PC-3 (cell line): ENCODE measurements at regions not wholly inside any gene's neighbourhood (a gene's known extent, or its start where the extent isn't known, plus 50 kb on each side); places are given as distances from the start of the nearest gene placed in this dataset.

Experiments
- ATAC-seq: fragments of 200-7000 bp; cut with Tn5 transposase; 2 replicates; pipeline ENCODE4 v1.9.1; 2020; ENCODE audit warnings: mild to moderate bottlenecking, moderate library complexity
- BruUV-seq: library from RNA; stranded (reverse); fragments of 400-500 nt; replicated peaks from 2 replicates; lab custom pipeline; 2021; lab: Mats Ljungman, UMichigan
- CTCF ChIA-PET: fragments of 300-600 bp; sonication (Branson Sonifier 250); formaldehyde crosslinking; loops from one replicate; lab custom pipeline; 2022; ENCODE audit warnings: antibody characterized with exemption; lab: Charles Lee
- POLR2A ChIA-PET: fragments of 300-600 bp; sonication (Branson Sonifier 250); formaldehyde crosslinking; loops from one replicate; lab custom pipeline; 2022; ENCODE audit warnings: antibody characterized with exemption; ENCODE audit not compliant: unreplicated experiment; lab: Charles Lee
- DNase-seq: peaks from one replicate; pipeline ENCODE4 v3.0.0-alpha.2; 2015
- H2AFZ ChIP-seq: fragments of 300-600 bp; sonication (generic); 2 replicates; pipeline ENCODE4 v1.6.0; 2016; ENCODE audit warnings: antibody characterized with exemption, low read length
- H3F3A ChIP-seq: fragments of 300-600 bp; sonication (generic); one replicate; pipeline ENCODE4 v1.6.0; 2017; ENCODE audit warnings: antibody characterized with exemption, low read length, control low read depth, mild to moderate bottlenecking; ENCODE audit not compliant: unreplicated experiment
- H3K27ac ChIP-seq: fragments of 300-600 bp; sonication (generic); 2 replicates; pipeline ENCODE4 v1.5.1; 2016; ENCODE audit warnings: mild to moderate bottlenecking, low read length
- H3K27me3 ChIP-seq: fragments of 300-600 bp; sonication (generic); 2 replicates; pipeline ENCODE4 v1.6.1; 2016; ENCODE audit warnings: low read length, mixed read lengths
- H3K36me3 ChIP-seq: fragments of 300-600 bp; sonication (generic); 2 replicates; pipeline ENCODE4 v1.6.1; 2016; ENCODE audit warnings: low read depth, mixed run types, low read length, mixed read lengths
- H3K4me1 ChIP-seq: fragments of 300-600 bp; sonication (generic); 2 replicates; pipeline ENCODE4 v1.5.1; 2016; ENCODE audit warnings: low read length; ENCODE audit not compliant: insufficient read depth
- H3K4me2 ChIP-seq: fragments of 300-600 bp; sonication (generic); 2 replicates; pipeline ENCODE4 v1.6.0; 2016; ENCODE audit warnings: low read length
- H3K4me3 ChIP-seq: fragments of 300-600 bp; sonication (generic); 2 replicates; pipeline ENCODE4 v1.5.1; 2016; ENCODE audit warnings: mild to moderate bottlenecking, low read length, mixed read lengths
- H3K79me2 ChIP-seq: fragments of 300-600 bp; sonication (generic); 2 replicates; pipeline ENCODE4 v1.6.1; 2017; ENCODE audit warnings: low read length, mixed read lengths
- H3K9ac ChIP-seq: fragments of 300-600 bp; sonication (generic); 2 replicates; pipeline ENCODE4 v1.6.0; 2016; ENCODE audit warnings: mild to moderate bottlenecking, low read length
- H3K9me2 ChIP-seq: fragments of 300-600 bp; sonication (generic); replicated peaks from 2 replicates; pipeline ENCODE4 v1.6.1; 2016; ENCODE audit warnings: mixed run types, low read length, mixed read lengths
- H3K9me3 ChIP-seq: fragments of 300-600 bp; sonication (generic); 2 replicates; pipeline ENCODE4 v1.6.1; 2016; ENCODE audit warnings: low read length, mixed read lengths
- H4K20me1 ChIP-seq: fragments of 300-600 bp; sonication (generic); 2 replicates; pipeline ENCODE4 v1.6.1; 2016; ENCODE audit warnings: low read length, mixed read lengths
- CTCF ChIP-seq: fragments of 300-600 bp; sonication (generic); conservative IDR thresholded peaks from 2 replicates; pipeline ENCODE4 v1.5.1; 2017; ENCODE audit warnings: antibody characterized with exemption, low read depth, mild to moderate bottlenecking, low read length
- EZH2 ChIP-seq: fragments of 300-600 bp; sonication (generic); IDR thresholded peaks from one replicate; pipeline ENCODE4 v1.6.1; 2017; ENCODE audit warnings: antibody characterized with exemption, mild to moderate bottlenecking, low read length; ENCODE audit not compliant: unreplicated experiment
- EZH2phosphoT487 ChIP-seq: fragments of 300-600 bp; sonication (generic); IDR thresholded peaks from 2 replicates; pipeline ENCODE4 v1.6.1; 2018; ENCODE audit warnings: mild to moderate bottlenecking, antibody characterized with exemption, low read length, borderline replicate concordance
- intact Hi-C: fragments of 100-400 bp; cut with micrococcal nuclease; formaldehyde crosslinking; loops from 2 replicates; pipeline ENCODE4 v1.9.0; 2023

- no peak for ATAC-seq
- intact Hi-C loops = no loop called here
- Histone ChIP-seq H3K36me3 (no peaks in the 10 kb centered on the region), H3K9me2 (no peaks in the 10 kb centered on the region), H3F3A (no peaks in the 10 kb centered on the region), H3K27me3 (peaks cover 13% of the 10 kb centered on the region), H3K9me3 (no peaks in the 10 kb centered on the region), H2AFZ (no peak overlapping the region), H4K20me1 (no peaks in the 10 kb centered on the region), H3K4me2 (no peak overlapping the region), H3K79me2 (no peaks in the 10 kb centered on the region), H3K27ac (no peak overlapping the region), H3K9ac (no peak overlapping the region), H3K4me3 (no peak overlapping the region), H3K4me1 (no peaks in the 10 kb centered on the region)
- no peak for DNase-seq
- TF ChIP-seq CTCF (no peak), EZH2 (no peak), EZH2phosphoT487 (no peak)
- ChIA-PET POLR2A (no interaction called here), CTCF (no interaction called here)
- BruUV-seq = no TSS peak
These were observed 139.4 kb downstream of the RNF152 start for GRCh38 chr18:61753373-61753772.

GRCh38 chr18:61752973-61753372, 139.8 kb downstream of the RNF152 start:
- TF ChIP-seq EZH2 (no peak), EZH2phosphoT487 (no peak), CTCF (no peak)
- ChIA-PET POLR2A (no interaction called here), CTCF (no interaction called here)
- Histone ChIP-seq H3K4me2 (no peak overlapping the region), H3F3A (no peaks in the 10 kb centered on the region), H3K27ac (no peak overlapping the region), H3K4me1 (no peaks in the 10 kb centered on the region), H3K9ac (no peak overlapping the region), H3K36me3 (no peaks in the 10 kb centered on the region), H2AFZ (no peak overlapping the region), H3K79me2 (no peaks in the 10 kb centered on the region), H3K9me2 (no peaks in the 10 kb centered on the region), H3K9me3 (no peaks in the 10 kb centered on the region), H3K4me3 (no peak overlapping the region), H4K20me1 (no peaks in the 10 kb centered on the region), H3K27me3 (peaks cover 17% of the 10 kb centered on the region)
- no peak for DNase-seq
- BruUV-seq = no TSS peak
- ATAC-seq = no peak
- intact Hi-C loops = no loop called here

GRCh38 chr18:61750840-61751668, 141.8 kb downstream of the RNF152 start:
- POLR2A ChIA-PET = no interaction called here
- H3K27ac ChIP-seq = no peak overlapping the region
- H3K9me2 ChIP-seq = no peaks in the 10 kb centered on the region
- H4K20me1 ChIP-seq = no peaks in the 10 kb centered on the region
- H3K9me3 ChIP-seq = no peaks in the 10 kb centered on the region
- intact Hi-C loops = no loop called here
- DNase-seq (no peak), ATAC-seq (no peak)
- H3K4me2 ChIP-seq = no peak overlapping the region
- H3K4me1 ChIP-seq = no peaks in the 10 kb centered on the region
- no peak overlapping the region for H3K9ac ChIP-seq
- no peaks in the 10 kb centered on the region for H3K36me3 ChIP-seq
- CTCF ChIA-PET = no interaction called here
- no peak overlapping the region for H2AFZ ChIP-seq
- no peaks in the 10 kb centered on the region for H3F3A ChIP-seq
- BruUV-seq = no TSS peak
- no peaks in the 10 kb centered on the region for H3K79me2 ChIP-seq
- TF ChIP-seq EZH2phosphoT487 (no peak), CTCF (no peak), EZH2 (no peak)
- no peak overlapping the region for H3K4me3 ChIP-seq
- peaks cover 28% of the 10 kb centered on the region for H3K27me3 ChIP-seq
